Kidney epithelial cell (primary cell): ENCODE measurements at regions not wholly inside any gene's neighbourhood (a gene's known extent, or its start where the extent isn't known, plus 50 kb on each side); places are given as distances from the start of the nearest gene placed in this dataset.

Experiments
- DNase-seq: peaks from one replicate; pipeline ENCODE4 v3.0.0-alpha.2; 2010; ENCODE audit warnings: low read depth
- H3K27me3 ChIP-seq: 2 replicates; pipeline ENCODE4 v1.6.0; 2011; ENCODE audit warnings: low read length; ENCODE audit not compliant: control insufficient read depth, insufficient read depth
- H3K36me3 ChIP-seq: 2 replicates; pipeline ENCODE4 v1.5.1; 2011; ENCODE audit warnings: low read length; ENCODE audit not compliant: control insufficient read depth, insufficient read depth
- H3K4me3 ChIP-seq: 2 replicates; pipeline ENCODE4 v1.5.1; 2011; ENCODE audit warnings: low read depth, mild to moderate bottlenecking, control low read depth, low read length
- CTCF ChIP-seq: IDR thresholded peaks from 2 replicates; pipeline ENCODE4 v1.5.1; 2011; ENCODE audit warnings: mild to moderate bottlenecking, moderate library complexity, low read length, control low read depth, inconsistent platforms; ENCODE audit not compliant: insufficient read depth, poor library complexity, severe bottlenecking

GRCh38 chr18:56511996-56512395, 126.4 kb downstream of the TXNL1 start:
- no peak for DNase-seq
- no peak for TF ChIP-seq CTCF

GRCh38 chr18:56510108-56510507, 128.3 kb downstream of the TXNL1 start:
- Histone ChIP-seq H3K4me3 (no peak overlapping the region), H3K27me3 (no peaks in the 10 kb centered on the region), H3K36me3 (no peaks in the 10 kb centered on the region)
- no peak for DNase-seq
- no peak for TF ChIP-seq CTCF

More at GRCh38 chr18:56511996-56512395, 126.4 kb downstream of the TXNL1 start:
- H3K27me3 ChIP-seq: no peaks in the 10 kb centered on the region
- no peaks in the 10 kb centered on the region for H3K36me3 ChIP-seq
- no peak overlapping the region for H3K4me3 ChIP-seq

GRCh38 chr18:56509656-56510055, 128.7 kb downstream of the TXNL1 start:
- Histone ChIP-seq H3K4me3 (no peak overlapping the region), H3K36me3 (no peaks in the 10 kb centered on the region), H3K27me3 (no peaks in the 10 kb centered on the region)
- TF ChIP-seq CTCF: no peak
- no peak for DNase-seq

- DNase-seq: no peak
- no peak for TF ChIP-seq CTCF
Measured at GRCh38 chr18:56508370-56509036, 129.9 kb downstream of the TXNL1 start.

GRCh38 chr18:56505971-56506370, 132.4 kb downstream of the TXNL1 start:
- Histone ChIP-seq H3K27me3 (no peaks in the 10 kb centered on the region), H3K36me3 (no peaks in the 10 kb centered on the region), H3K4me3 (no peak overlapping the region)
- no peak for DNase-seq
- TF ChIP-seq CTCF: no peak

More at GRCh38 chr18:56508370-56509036, 129.9 kb downstream of the TXNL1 start:
- H3K4me3 ChIP-seq: no peak overlapping the region
- H3K27me3 ChIP-seq: no peaks in the 10 kb centered on the region
- no peaks in the 10 kb centered on the region for H3K36me3 ChIP-seq

GRCh38 chr18:56505293-56505692, 133.1 kb downstream of the TXNL1 start:
- no peak for TF ChIP-seq CTCF
- no peak for DNase-seq
- Histone ChIP-seq H3K4me3 (no peak overlapping the region), H3K27me3 (no peaks in the 10 kb centered on the region), H3K36me3 (no peaks in the 10 kb centered on the region)
